Esophagus muscularis mucosa (tissue), 4 donors: ENCODE measurements at regions not wholly inside any gene's neighbourhood (a gene's known extent, or its start where the extent isn't known, plus 50 kb on each side); places are given as distances from the start of the nearest gene placed in this dataset.

Experiments
- DNase-seq: peaks from one replicate; pipeline ENCODE4 v3.0.0-alpha.2; 2017; ENCODE audit errors: extremely low spot score
- H3K27ac ChIP-seq, 4 donors: fragments of 200-600 bp; sonication (generic); replicated peaks in 1 of 4; 1 replicate in 3 of 4; 2 replicates in 1 of 4; pipeline ENCODE4 v1.5.1; 2016 to 2019; ENCODE audit warnings: mild to moderate bottlenecking in 1 of 4
- H3K27me3 ChIP-seq, 4 donors: fragments of 200-600 bp; sonication (generic); one replicate each; pipeline versions ENCODE4 v1.5.1 to v1.6.0; 2016 to 2019
- H3K36me3 ChIP-seq, 4 donors: fragments of 200-600 bp; sonication (generic); one replicate each; pipeline ENCODE4 v1.5.1; 2016 to 2019
- H3K4me1 ChIP-seq, 4 donors: fragments of 200-600 bp; sonication (generic); one replicate each; pipeline ENCODE4 v1.5.1; 2016 to 2019
- H3K4me3 ChIP-seq, 4 donors: fragments of 200-600 bp; sonication (generic); 1 replicate in 2 of 4; 2 replicates in 2 of 4; pipeline ENCODE4 v1.5.1; 2016 to 2019; ENCODE audit warnings: mild to moderate bottlenecking in 4 of 4, moderate library complexity in 1 of 4
- H3K9me3 ChIP-seq, 4 donors: fragments of 200-600 bp; sonication (generic); 1 replicate in 3 of 4; 2 replicates in 1 of 4; pipeline ENCODE4 v1.5.1; 2016 to 2019
- CTCF ChIP-seq, 3 experiments: fragments of 200-600 bp in 2 of 3; fragments of 450-650 bp in 1 of 3; sonication (generic) in 2 of 3; IDR thresholded peaks; one replicate each; pipeline ENCODE4 v1.5.1; 2017 to 2019; ENCODE audit warnings: antibody characterized with exemption in 3 of 3, mild to moderate bottlenecking in 2 of 3, moderate library complexity in 1 of 3
- EP300 ChIP-seq: sonication (generic); formaldehyde crosslinking; IDR thresholded peaks from one replicate; pipeline ENCODE4 v1.6.1; 2017; ENCODE audit warnings: antibody characterized with exemption
- POLR2A ChIP-seq: fragments of 450-650 bp; IDR thresholded peaks from one replicate; pipeline ENCODE4 v1.6.1; 2017; ENCODE audit warnings: antibody characterized with exemption, moderate library complexity, mild to moderate bottlenecking, low read depth
- POLR2AphosphoS5 ChIP-seq, 2 donors: sonication (generic); formaldehyde crosslinking; IDR thresholded peaks; one replicate each; pipeline ENCODE4 v1.6.1; 2017; ENCODE audit warnings: antibody characterized with exemption in 2 of 2
- WGBS: methylation state at CpG from one replicate; pipeline ENCODE4 v1.1.5; 2018; 5-methylcytosine and 5-hydroxymethylcytosine counted together
- intact Hi-C: fragments of 100-400 bp; cut with DNase I; formaldehyde crosslinking; loops from one replicate; pipeline ENCODE4 v1.15.1; 2023

GRCh38 chr6:27619436-27619835, 146.5 kb upstream of the ZNF184 start:
- intact Hi-C loops: no loop called here
- no peak for DNase-seq
- WGBS: 81% methylated on average over 4 of the region's 4 CpGs
- Histone ChIP-seq H3K36me3 (no peaks in the 10 kb centered on the region), H3K9me3 (no peaks in the 10 kb centered on the region), H3K27me3 (peaks cover 0 to 79% (median 15%) of the 10 kb centered on the region in 4 donors), H3K4me1 (peaks cover 0 to 17% (median 13%) of the 10 kb centered on the region in 4 donors), H3K27ac (no peak overlapping the region), H3K4me3 (no peak overlapping the region)
- TF ChIP-seq EP300 (no peak), CTCF (IDR thresholded peaks at IDR 0.05) (no peak), POLR2AphosphoS5 (IDR thresholded peaks at IDR 0.05) (no peak), POLR2A (no peak)

- TF ChIP-seq POLR2A (no peak), POLR2AphosphoS5 (IDR thresholded peaks at IDR 0.05) (no peak), EP300 (no peak), CTCF (IDR thresholded peaks at IDR 0.05) (no peak)
- Histone ChIP-seq H3K27me3 (peaks cover 0 to 82% (median 15%) of the 10 kb centered on the region in 4 donors), H3K27ac (no peak overlapping the region), H3K4me3 (peak overlapping the region; percentile 21 to 43 (median 28)), H3K4me1 (peaks cover 0 to 17% (median 13%) of the 10 kb centered on the region in 4 donors), H3K36me3 (no peaks in the 10 kb centered on the region), H3K9me3 (no peaks in the 10 kb centered on the region)
- DNase-seq: no peak
- WGBS: 30% methylated on average over 32 of the region's 32 CpGs
- intact Hi-C loops: no loop called here
Observed at GRCh38 chr6:27617700-27618689, 145.1 kb upstream of the ZNF184 start.

- Histone ChIP-seq H3K36me3 (no peaks in the 10 kb centered on the region), H3K27me3 (peaks cover 0 to 84% (median 15%) of the 10 kb centered on the region in 4 donors), H3K9me3 (no peaks in the 10 kb centered on the region), H3K27ac (no peak overlapping the region), H3K4me3 (peak overlapping the region; percentile 21 to 43 (median 28)), H3K4me1 (peaks cover 0 to 17% (median 13%) of the 10 kb centered on the region in 4 donors)
- WGBS: 4% methylated on average over 18 of the region's 18 CpGs
- DNase-seq: no peak
- TF ChIP-seq POLR2AphosphoS5 (IDR thresholded peaks at IDR 0.05): no peak
- TF ChIP-seq POLR2A: no peak
- TF ChIP-seq CTCF (IDR thresholded peaks at IDR 0.05): no peak
- no peak for TF ChIP-seq EP300
- intact Hi-C loops: no loop called here
Observed at GRCh38 chr6:27617046-27617687, 144.3 kb upstream of the ZNF184 start.

- H3K27ac ChIP-seq: no peak overlapping the region
- H3K4me3 ChIP-seq: peak overlapping the region in 1 of 4 donors; percentile 33
- intact Hi-C loops: no loop called here
- no peak for TF ChIP-seq EP300
- no peak for TF ChIP-seq CTCF (IDR thresholded peaks at IDR 0.05)
- no peak for TF ChIP-seq POLR2AphosphoS5 (IDR thresholded peaks at IDR 0.05)
- no peak for TF ChIP-seq POLR2A
- no peaks in the 10 kb centered on the region for H3K36me3 ChIP-seq
- DNase-seq: no peak
- H3K9me3 ChIP-seq: no peaks in the 10 kb centered on the region
- peaks cover 0 to 84% (median 15%) of the 10 kb centered on the region in 4 donors for H3K27me3 ChIP-seq
- WGBS: 42% methylated on average over 6 of the region's 6 CpGs
- peaks cover 0 to 17% (median 13%) of the 10 kb centered on the region in 4 donors for H3K4me1 ChIP-seq
Observed at GRCh38 chr6:27616328-27617045, 143.6 kb upstream of the ZNF184 start.
